ENCODE measurements at regions not wholly inside any gene's neighbourhood (a gene's known extent, or its start where the extent isn't known, plus 50 kb on each side); places are given as distances from the start of the nearest gene placed in this dataset.

DNA sequence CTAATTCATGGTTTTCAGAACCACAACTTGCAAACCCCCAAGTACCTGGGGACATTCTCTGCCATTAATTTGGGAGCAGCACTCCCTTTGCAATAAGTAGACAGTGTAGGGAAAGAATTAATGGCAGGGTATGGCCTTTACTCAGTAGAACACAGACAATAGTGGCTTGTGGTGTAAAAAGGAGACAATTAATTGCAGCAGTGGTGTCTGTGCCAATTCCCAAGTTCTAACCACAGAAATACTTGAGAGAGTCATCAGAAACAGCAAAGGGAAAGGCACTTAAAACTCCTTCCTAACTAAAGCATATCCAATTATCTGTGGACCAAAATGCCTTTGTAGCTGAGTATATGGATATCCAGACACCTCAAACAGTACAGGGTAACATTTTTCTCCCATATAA, 257.6 kb upstream of the POU3F2 start:
- TF ChIP-seq CTCF (IDR thresholded peaks at IDR 0.05) = no peak
- no peak for TF ChIP-seq POLR2A (IDR thresholded peaks at IDR 0.05)
- TF ChIP-seq POLR2AphosphoS5 (IDR thresholded peaks at IDR 0.05) = no peak
- no peak for TF ChIP-seq EP300 (IDR thresholded peaks at IDR 0.05)

All from sigmoid colon (tissue), 4 donors.